ENCODE measurements at regions not wholly inside any gene's neighbourhood (a gene's known extent, or its start where the extent isn't known, plus 50 kb on each side); places are given as distances from the start of the nearest gene placed in this dataset.

GRCh38 chr3:152155246-152156020 lies 113.3 kb upstream of the MBNL1 start:
- TF ChIP-seq POLR2A (IDR thresholded peaks at IDR 0.05; ENCODE audit: low read depth, low read length) (no peak), POLR2AphosphoS5 (IDR thresholded peaks at IDR 0.05; ENCODE audit: low read depth, low read length) (no peak)

Measured in GM12891 (cell line).